Fibroblast of lung (primary cell): ENCODE measurements at regions not wholly inside any gene's neighbourhood (a gene's known extent, or its start where the extent isn't known, plus 50 kb on each side); places are given as distances from the start of the nearest gene placed in this dataset.

Source experiments
- DNase-seq, 2 donors: peaks; one replicate each; pipeline versions ENCODE4 v3.0.0 to v3.0.0-alpha.2; 2010; ENCODE audit warnings: low read depth in 2 of 2
- H2AFZ ChIP-seq: 2 replicates; pipeline ENCODE4 v1.5.1; 2012; ENCODE audit warnings: low read length, control low read depth, inconsistent platforms
- H3K27ac ChIP-seq: 2 replicates; pipeline ENCODE4 v1.5.1; 2011; ENCODE audit warnings: low read length, control low read depth; ENCODE audit not compliant: insufficient read depth
- H3K27me3 ChIP-seq: 2 replicates; pipeline ENCODE4 v1.5.1; 2011; ENCODE audit warnings: mild to moderate bottlenecking, low read length; ENCODE audit not compliant: control insufficient read depth, insufficient read depth
- H3K36me3 ChIP-seq: 2 replicates; pipeline ENCODE4 v1.5.1; 2011; ENCODE audit warnings: low read length; ENCODE audit not compliant: control insufficient read depth, insufficient read depth
- H3K4me1 ChIP-seq: 2 replicates; pipeline ENCODE4 v1.5.1; 2011; ENCODE audit warnings: low read length; ENCODE audit not compliant: control insufficient read depth, insufficient read depth; ENCODE audit errors: extremely low read depth
- H3K4me2 ChIP-seq: 2 replicates; pipeline ENCODE4 v1.5.1; 2011; ENCODE audit warnings: low read length, control low read depth; ENCODE audit not compliant: insufficient read depth; ENCODE audit errors: extremely low read depth
- H3K4me3 ChIP-seq, 4 experiments: fragments of 200-600 bp in 1 of 4; sonication (generic) in 1 of 4; replicated peaks in 1 of 4; 2 replicates each; pipeline ENCODE4 v1.5.1; 2011 to 2016; ENCODE audit warnings: low read length in 4 of 4, low read depth in 3 of 4, mild to moderate bottlenecking in 3 of 4, control low read depth in 2 of 4, inconsistent platforms in 1 of 4, mixed read lengths in 1 of 4; ENCODE audit not compliant: insufficient read depth in 1 of 4; ENCODE audit errors: control extremely low read depth in 1 of 4
- H3K79me2 ChIP-seq: 2 replicates; pipeline ENCODE4 v1.5.1; 2012; ENCODE audit warnings: mild to moderate bottlenecking, low read length, inconsistent platforms; ENCODE audit not compliant: control insufficient read depth, insufficient read depth
- H3K9ac ChIP-seq: 2 replicates; pipeline ENCODE4 v1.5.1; 2011; ENCODE audit warnings: mild to moderate bottlenecking, low read length, control low read depth; ENCODE audit not compliant: insufficient read depth
- H3K9me3 ChIP-seq: 2 replicates; pipeline ENCODE4 v1.5.1; 2012; ENCODE audit warnings: low read depth, low read length; ENCODE audit not compliant: control insufficient read depth, insufficient read depth
- H4K20me1 ChIP-seq: 2 replicates; pipeline ENCODE4 v1.5.1; 2011; ENCODE audit warnings: low read length; ENCODE audit not compliant: control insufficient read depth, insufficient read depth; ENCODE audit errors: extremely low read depth
- CTCF ChIP-seq, 2 donors: IDR thresholded peaks in 1 of 2; conservative IDR thresholded peaks in 1 of 2; 1 replicate in 1 of 2; 2 replicates in 1 of 2; pipeline ENCODE4 v1.5.1; 2011 to 2012; ENCODE audit warnings: low read length in 2 of 2, control low read depth in 1 of 2, inconsistent platforms in 1 of 2, low read depth in 1 of 2, mild to moderate bottlenecking in 1 of 2
- EZH2 ChIP-seq: IDR thresholded peaks from 2 replicates; pipeline ENCODE4 v1.5.1; 2012; ENCODE audit warnings: low read length, control low read depth, mild to moderate bottlenecking; ENCODE audit errors: missing control alignments

DNA sequence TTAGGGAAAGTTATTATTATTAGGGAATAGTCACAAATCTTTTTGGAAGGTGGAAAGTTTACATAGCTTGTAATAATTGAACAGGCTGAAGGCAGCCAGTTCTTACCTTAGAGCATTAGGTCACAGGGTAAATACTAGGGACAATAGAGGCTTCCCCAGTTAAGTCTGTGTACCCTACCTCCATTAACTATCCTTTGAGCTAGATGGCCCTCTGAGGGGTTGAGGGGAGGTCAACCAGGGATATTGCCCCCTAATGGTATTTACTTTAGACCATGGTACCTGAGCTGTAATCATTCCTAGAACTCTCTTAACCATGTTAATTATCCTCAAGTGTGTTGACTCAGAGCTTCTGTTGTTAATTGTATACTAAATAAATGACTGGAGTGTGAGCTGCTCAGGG, 120.5 kb upstream of the SCN7A start:
- Histone ChIP-seq H2AFZ (no peak overlapping the region), H3K36me3 (no peaks in the 10 kb centered on the region), H3K79me2 (no peaks in the 10 kb centered on the region), H3K4me3 (no peak overlapping the region), H4K20me1 (no peaks in the 10 kb centered on the region), H3K9me3 (no peaks in the 10 kb centered on the region), H3K4me1 (no peaks in the 10 kb centered on the region), H3K4me2 (no peak overlapping the region), H3K27me3 (no peaks in the 10 kb centered on the region), H3K27ac (no peak overlapping the region), H3K9ac (no peak overlapping the region)
- no peak for TF ChIP-seq CTCF (conservative IDR thresholded peaks at IDR 0.05 in 1 of 2, IDR thresholded peaks at IDR 0.05 in 1 of 2; ENCODE audit: low read depth in 1 of 2, low read length in 2 of 2)
- TF ChIP-seq EZH2 = no peak
- DNase-seq = no peak

DNA sequence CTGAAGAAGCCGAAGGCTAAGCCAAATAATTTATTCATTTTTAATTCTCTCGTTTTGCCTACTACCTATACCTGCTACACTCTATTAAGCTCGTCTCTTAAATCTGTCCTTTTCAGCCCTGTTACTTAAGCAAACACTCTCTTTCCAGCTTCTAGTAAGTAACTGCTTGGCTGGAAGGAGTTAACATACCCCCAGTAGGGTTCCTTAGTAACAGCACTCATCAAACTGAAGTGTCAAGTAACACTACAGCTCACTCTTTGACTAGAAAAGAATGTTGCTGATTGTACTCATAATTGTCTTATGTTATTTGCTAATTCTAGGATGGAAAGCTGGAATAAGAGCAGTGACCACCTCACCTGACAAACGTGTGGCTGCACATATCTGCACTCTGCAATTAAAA, 120.0 kb upstream of the SCN7A start:
- Histone ChIP-seq H2AFZ (no peak overlapping the region), H3K9ac (no peak overlapping the region), H3K79me2 (no peaks in the 10 kb centered on the region), H3K27ac (no peak overlapping the region), H3K36me3 (no peaks in the 10 kb centered on the region), H3K9me3 (no peaks in the 10 kb centered on the region), H3K4me1 (no peaks in the 10 kb centered on the region), H3K4me3 (no peak overlapping the region), H3K4me2 (no peak overlapping the region), H3K27me3 (no peaks in the 10 kb centered on the region), H4K20me1 (no peaks in the 10 kb centered on the region)
- TF ChIP-seq EZH2 (no peak), CTCF (conservative IDR thresholded peaks at IDR 0.05 in 1 of 2, IDR thresholded peaks at IDR 0.05 in 1 of 2; ENCODE audit: low read depth in 1 of 2, low read length in 2 of 2) (no peak)
- no peak for DNase-seq

GRCh38 chr2:166613226-166613625, 119.2 kb upstream of the SCN7A start:
- no peak overlapping the region for H2AFZ ChIP-seq
- H3K9me3 ChIP-seq = no peaks in the 10 kb centered on the region

More at GRCh38 chr2:166613226-166613625, 119.2 kb upstream of the SCN7A start:
- Histone ChIP-seq H3K79me2 (no peaks in the 10 kb centered on the region), H3K36me3 (no peaks in the 10 kb centered on the region), H3K4me3 (no peak overlapping the region), H4K20me1 (no peaks in the 10 kb centered on the region), H3K9ac (no peak overlapping the region), H3K4me2 (no peak overlapping the region), H3K27ac (no peak overlapping the region), H3K4me1 (no peaks in the 10 kb centered on the region), H3K27me3 (no peaks in the 10 kb centered on the region)
- DNase-seq = no peak
- TF ChIP-seq CTCF (conservative IDR thresholded peaks at IDR 0.05 in 1 of 2, IDR thresholded peaks at IDR 0.05 in 1 of 2; ENCODE audit: low read depth in 1 of 2, low read length in 2 of 2) (no peak), EZH2 (no peak)
